T-cell (primary cell): ENCODE measurements at regions not wholly inside any gene's neighbourhood (a gene's known extent, or its start where the extent isn't known, plus 50 kb on each side); places are given as distances from the start of the nearest gene placed in this dataset.

Experiments
- ATAC-seq, 4 experiments: fragments of 200-7000 bp in 3 of 4; fragments of 150-1000 bp in 1 of 4; cut with Tn5 transposase; replicated peaks in 1 of 4; 1 replicate in 3 of 4; 2 replicates in 1 of 4; pipeline ENCODE4 v1.10.0; 2021; ENCODE audit warnings: moderate library complexity in 3 of 4, mild to moderate bottlenecking in 2 of 4, moderate number of reproducible peaks in 1 of 4
- CTCF ChIA-PET, 2 donors: fragments of 300-600 bp; sonication (Branson Sonifier 250); formaldehyde crosslinking; loops; one replicate each; lab custom pipeline; 2022; ENCODE audit warnings: antibody characterized with exemption in 2 of 2; lab: Charles Lee
- POLR2A ChIA-PET, 2 donors: fragments of 300-600 bp; sonication (Branson Sonifier 250); formaldehyde crosslinking; loops; one replicate each; lab custom pipeline; 2022; ENCODE audit warnings: antibody characterized with exemption in 2 of 2; lab: Charles Lee
- DNase-seq, 35 experiments: peaks; one replicate each; pipeline versions ENCODE4 v3.0.0 to v3.0.0-alpha.2; 2013 to 2023
- H3K27ac ChIP-seq: one replicate; pipeline ENCODE4 v1.5.1; 2013; ENCODE audit warnings: low read length
- H3K27me3 ChIP-seq, 2 experiments: replicated peaks in 1 of 2; 1 replicate in 1 of 2; 2 replicates in 1 of 2; pipeline versions ENCODE4 v1.6.1 to v1.7.0; 2013; ENCODE audit warnings: low read length in 1 of 2, mixed read lengths in 1 of 2; ENCODE audit not compliant: control insufficient read depth in 2 of 2, insufficient read depth in 2 of 2; ENCODE audit errors: extremely low read depth in 1 of 2
- H3K36me3 ChIP-seq, 2 donors: 1 replicate in 1 of 2; 2 replicates in 1 of 2; pipeline versions ENCODE4 v1.6.1 to v1.7.0; 2013; ENCODE audit warnings: low read length in 1 of 2; ENCODE audit not compliant: control insufficient read depth in 2 of 2, insufficient read depth in 1 of 2; ENCODE audit errors: extremely low read depth in 1 of 2
- H3K4me1 ChIP-seq, 2 experiments: 1 replicate in 1 of 2; 2 replicates in 1 of 2; pipeline versions ENCODE4 v1.6.1 to v1.7.0; 2013; ENCODE audit warnings: low read length in 2 of 2, mixed read lengths in 1 of 2; ENCODE audit not compliant: insufficient read depth in 2 of 2, control insufficient read depth in 1 of 2; ENCODE audit errors: extremely low read depth in 1 of 2
- H3K4me3 ChIP-seq, 2 donors: 1 replicate in 1 of 2; 2 replicates in 1 of 2; pipeline versions ENCODE4 v1.5.1 to v1.7.0; 2013; ENCODE audit warnings: mild to moderate bottlenecking in 2 of 2, low read length in 1 of 2, moderate library complexity in 1 of 2; ENCODE audit not compliant: control insufficient read depth in 1 of 2; ENCODE audit errors: extremely low read depth in 1 of 2
- H3K9me3 ChIP-seq: 2 replicates; pipeline ENCODE4 v1.7.0; 2013
- H3K27ac Mint-ChIP-seq, 2 donors: one replicate each; pipeline ENCODE4 v1.8.0; 2020 to 2021; ENCODE audit warnings: mild to moderate bottlenecking in 2 of 2, mixed read lengths in 2 of 2
- H3K27me3 Mint-ChIP-seq, 2 donors: one replicate each; pipeline ENCODE4 v1.8.0; 2021 to 2022; ENCODE audit warnings: mixed read lengths in 2 of 2
- H3K36me3 Mint-ChIP-seq: one replicate; pipeline ENCODE4 v1.8.0; 2021; ENCODE audit warnings: mixed read lengths
- H3K4me1 Mint-ChIP-seq, 3 donors: one replicate each; pipeline ENCODE4 v1.8.0; 2020 to 2022; ENCODE audit warnings: mixed read lengths in 3 of 3, mild to moderate bottlenecking in 1 of 3
- H3K4me3 Mint-ChIP-seq, 3 donors: one replicate each; pipeline ENCODE4 v1.8.0; 2020 to 2022; ENCODE audit warnings: mild to moderate bottlenecking in 3 of 3, mixed read lengths in 3 of 3, moderate library complexity in 3 of 3
- H3K9me3 Mint-ChIP-seq, 3 donors: one replicate each; pipeline ENCODE4 v1.8.0; 2020 to 2022; ENCODE audit warnings: mixed read lengths in 3 of 3
- whole genome bisulfite sequencing: methylation state at CpG from one replicate; pipeline ENCODE4 v1.1.5; 2013; ENCODE audit warnings: missing lambda C conversion rate; ENCODE audit not compliant: insufficient coverage; 5-methylcytosine and 5-hydroxymethylcytosine counted together

DNA sequence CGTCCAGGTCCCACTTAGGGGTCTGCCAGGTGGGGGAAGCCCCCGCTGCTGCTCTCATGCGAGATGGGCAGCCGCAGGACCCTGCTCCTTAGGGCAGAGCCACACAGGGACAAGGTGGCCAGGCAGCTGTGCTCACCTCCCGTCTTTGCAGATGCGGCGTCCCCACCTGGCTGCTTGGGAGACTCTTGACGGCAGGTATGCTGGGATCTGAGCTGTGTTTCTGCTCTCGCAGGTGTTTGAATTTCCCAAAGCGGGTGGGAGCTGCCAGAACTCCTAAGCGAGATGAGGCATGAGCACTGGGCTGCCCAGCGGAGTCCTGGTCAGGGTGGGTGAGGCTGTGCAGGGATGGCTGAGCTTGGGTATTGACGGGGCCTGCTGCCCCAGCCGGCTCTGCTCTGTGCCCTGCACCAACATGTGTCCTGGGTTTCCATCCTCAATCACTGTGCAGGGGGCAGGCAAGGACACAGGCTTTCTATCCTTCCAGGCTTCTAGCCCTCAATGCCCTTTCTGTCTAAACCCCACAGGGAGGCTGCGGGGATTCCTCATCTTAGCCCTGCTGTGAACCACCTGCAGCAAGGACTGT is 151.4 kb downstream of the ICE1 start:
- Mint-ChIP-seq H3K4me1 (peaks cover 0 to 4% (median 0%) of the 10 kb centered on the region in 3 donors), H3K9me3 (no peaks in the 10 kb centered on the region), H3K36me3 (no peaks in the 10 kb centered on the region), H3K27ac (no peak overlapping the region), H3K27me3 (peaks cover 14 to 17% of the 10 kb centered on the region in 2 donors), H3K4me3 (no peak overlapping the region)
- no peak overlapping the region for H3K27ac ChIP-seq
- DNase-seq = no peak
- POLR2A ChIA-PET = no interaction called here
- ATAC-seq = no peak
- WGBS = 92% methylated on average over 13 of the region's 15 CpGs
- peaks cover 0 to 23% of the 10 kb centered on the region in 2 experiments for H3K27me3 ChIP-seq
- H3K9me3 ChIP-seq = no peaks in the 10 kb centered on the region
- no peaks in the 10 kb centered on the region for H3K36me3 ChIP-seq
- CTCF ChIA-PET = no interaction called here
- no peak overlapping the region for H3K4me3 ChIP-seq
- H3K4me1 ChIP-seq = no peaks in the 10 kb centered on the region

DNA sequence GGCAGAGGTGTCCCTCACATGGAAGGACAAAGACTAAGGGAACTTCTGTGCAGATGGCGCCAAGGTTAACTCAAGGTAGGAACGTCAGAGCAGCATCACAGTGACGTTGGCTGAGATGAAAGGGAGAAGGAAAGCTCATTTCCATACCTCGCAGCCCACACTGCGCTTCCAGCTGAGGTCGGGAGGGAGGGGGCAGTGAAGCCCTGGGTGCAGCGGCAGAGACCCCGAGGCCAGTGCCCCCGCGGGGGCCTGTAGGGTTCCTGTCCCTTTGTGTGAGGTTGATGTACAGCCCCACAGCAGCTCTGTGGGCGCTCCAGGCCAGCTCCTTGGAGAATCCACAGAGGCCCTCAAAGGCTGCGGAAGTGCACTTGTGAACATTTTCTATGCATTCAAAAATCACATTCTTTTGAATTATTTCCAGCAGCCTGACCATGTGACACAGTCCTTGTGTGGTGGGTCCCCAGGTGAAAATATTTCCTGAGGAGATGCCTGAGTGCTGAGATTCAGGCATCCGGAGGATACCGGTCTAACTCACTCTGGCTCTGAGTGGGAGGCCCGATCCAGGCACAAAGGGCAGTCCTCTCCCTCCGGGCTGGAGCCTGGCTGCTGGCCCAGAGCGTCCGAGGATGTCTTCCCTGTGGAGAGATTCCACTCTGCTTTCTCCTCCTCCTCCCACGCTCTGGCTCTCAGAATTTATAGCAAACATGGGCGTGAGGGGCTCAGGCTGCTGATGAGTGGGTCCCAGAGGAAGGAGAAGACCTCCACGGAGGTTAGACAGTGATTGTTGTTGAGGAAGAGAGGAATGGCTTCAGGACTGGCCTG is 150.7 kb downstream of the ICE1 start:
- WGBS = 73% methylated on average over 12 of the region's 21 CpGs
- no peaks in the 10 kb centered on the region for H3K36me3 ChIP-seq
- no peak overlapping the region for H3K27ac ChIP-seq
- H3K27ac Mint-ChIP-seq = no peak overlapping the region
- H3K4me3 Mint-ChIP-seq = no peak overlapping the region
- POLR2A ChIA-PET = no interaction called here
- DNase-seq (no peak), ATAC-seq (no peak)
- H3K27me3 Mint-ChIP-seq = peaks cover 17% of the 10 kb centered on the region in 2 donors
- no peaks in the 10 kb centered on the region for H3K9me3 Mint-ChIP-seq
- peaks cover 0 to 23% of the 10 kb centered on the region in 2 experiments for H3K27me3 ChIP-seq
- H3K36me3 Mint-ChIP-seq = no peaks in the 10 kb centered on the region
- CTCF ChIA-PET = interaction anchor here in 1 of 2 donors (0.6 kb wide), 1 partner anchor 205 kb away, joined by 4 read pairs; no protein-coding TSS in a partner anchor
- no peaks in the 10 kb centered on the region for H3K4me1 ChIP-seq
- peaks cover 0 to 4% (median 0%) of the 10 kb centered on the region in 3 donors for H3K4me1 Mint-ChIP-seq
- no peaks in the 10 kb centered on the region for H3K9me3 ChIP-seq
- H3K4me3 ChIP-seq = no peak overlapping the region

DNA sequence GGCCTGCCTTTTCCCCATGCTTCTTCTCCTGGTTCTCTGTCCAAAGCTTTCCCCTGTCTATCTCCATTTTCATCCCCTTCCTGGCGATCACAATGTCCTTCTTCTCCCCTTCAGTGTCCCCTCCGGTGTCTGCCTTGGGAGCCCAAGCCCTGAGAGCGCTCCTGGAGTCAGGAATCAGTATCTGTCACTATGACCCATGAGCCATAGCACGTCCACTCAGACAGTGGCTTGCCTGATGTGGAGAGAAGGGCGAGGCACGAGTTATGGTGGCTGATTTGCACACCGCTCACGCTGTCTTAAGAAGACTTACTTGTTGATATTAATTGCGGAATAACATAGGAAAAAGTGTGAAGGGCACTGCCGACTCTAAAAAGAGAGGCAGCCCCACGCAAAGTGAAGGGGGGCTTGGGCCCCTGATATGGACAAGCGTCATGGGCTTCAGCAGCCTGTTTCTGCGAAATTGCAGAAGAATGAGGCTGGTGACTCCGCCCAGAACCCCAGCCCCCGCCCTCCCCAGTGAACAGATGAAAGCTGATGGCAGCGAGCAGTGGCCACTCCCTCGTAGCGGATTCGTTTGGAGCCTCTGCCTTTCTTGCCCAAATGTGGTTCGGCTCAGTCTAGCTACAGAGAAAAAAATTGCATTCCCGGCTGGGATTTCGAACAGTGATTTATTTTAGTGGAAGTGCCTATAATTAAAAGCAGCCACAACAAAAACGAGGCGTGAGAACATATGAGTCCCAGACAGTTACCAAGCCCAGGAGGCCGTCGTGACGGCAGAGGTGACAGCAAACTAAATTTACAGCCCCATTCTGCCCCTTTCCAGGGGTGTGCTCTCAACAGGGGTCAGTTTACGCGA is 149.8 kb downstream of the ICE1 start:
- 68% methylated on average over 22 of the region's 29 CpGs for WGBS
- Mint-ChIP-seq H3K4me3 (no peak overlapping the region), H3K9me3 (no peaks in the 10 kb centered on the region), H3K27me3 (peaks cover 15 to 19% of the 10 kb centered on the region in 2 donors), H3K36me3 (no peaks in the 10 kb centered on the region), H3K27ac (no peak overlapping the region), H3K4me1 (peaks cover 0 to 4% (median 0%) of the 10 kb centered on the region in 3 donors)
- CTCF ChIA-PET = interaction anchor here in 1 of 2 donors (0.6 kb wide), 1 partner anchor 204 kb away, joined by 4 read pairs; no protein-coding TSS in a partner anchor
- Histone ChIP-seq H3K4me3 (no peak overlapping the region), H3K9me3 (no peaks in the 10 kb centered on the region), H3K27me3 (peaks cover 0 to 23% of the 10 kb centered on the region in 2 experiments), H3K4me1 (no peaks in the 10 kb centered on the region), H3K27ac (no peak overlapping the region), H3K36me3 (no peaks in the 10 kb centered on the region)
- POLR2A ChIA-PET = no interaction called here
- DNase-seq = no peak
- no peak for ATAC-seq

DNA sequence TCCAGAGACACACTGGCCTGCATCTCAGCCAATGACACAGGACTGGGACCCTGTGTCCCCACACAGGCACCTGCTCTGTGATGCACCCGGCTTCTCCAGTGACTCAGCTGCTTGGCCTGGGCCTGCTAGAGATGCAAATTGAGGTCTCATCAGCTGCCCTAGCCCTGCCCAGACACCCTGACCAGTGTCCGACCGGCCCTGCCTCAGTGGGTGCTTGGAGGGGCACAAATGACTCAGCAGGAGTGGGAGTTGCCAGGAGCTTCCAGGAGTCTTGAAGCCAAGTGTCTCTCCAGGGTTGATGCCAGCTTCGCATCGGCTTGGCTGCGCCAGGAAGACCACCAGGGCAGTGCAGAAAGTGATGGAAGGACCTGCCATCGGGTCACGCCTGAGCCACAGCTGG is 148.2 kb downstream of the ICE1 start:
- POLR2A ChIA-PET = no interaction called here
- no peak for ATAC-seq
- Mint-ChIP-seq H3K27ac (no peak overlapping the region), H3K4me1 (peaks cover 0 to 4% (median 0%) of the 10 kb centered on the region in 3 donors), H3K9me3 (no peaks in the 10 kb centered on the region), H3K36me3 (no peaks in the 10 kb centered on the region), H3K27me3 (peaks cover 13 to 16% of the 10 kb centered on the region in 2 donors), H3K4me3 (no peak overlapping the region)
- no peak overlapping the region for H3K27ac ChIP-seq
- WGBS = 95% methylated on average over 5 of the region's 8 CpGs
- CTCF ChIA-PET = no interaction called here
- H3K9me3 ChIP-seq = no peaks in the 10 kb centered on the region
- no peaks in the 10 kb centered on the region for H3K36me3 ChIP-seq
- H3K27me3 ChIP-seq = peaks cover 0 to 23% of the 10 kb centered on the region in 2 experiments
- DNase-seq = no peak
- no peak overlapping the region for H3K4me3 ChIP-seq
- no peaks in the 10 kb centered on the region for H3K4me1 ChIP-seq

DNA sequence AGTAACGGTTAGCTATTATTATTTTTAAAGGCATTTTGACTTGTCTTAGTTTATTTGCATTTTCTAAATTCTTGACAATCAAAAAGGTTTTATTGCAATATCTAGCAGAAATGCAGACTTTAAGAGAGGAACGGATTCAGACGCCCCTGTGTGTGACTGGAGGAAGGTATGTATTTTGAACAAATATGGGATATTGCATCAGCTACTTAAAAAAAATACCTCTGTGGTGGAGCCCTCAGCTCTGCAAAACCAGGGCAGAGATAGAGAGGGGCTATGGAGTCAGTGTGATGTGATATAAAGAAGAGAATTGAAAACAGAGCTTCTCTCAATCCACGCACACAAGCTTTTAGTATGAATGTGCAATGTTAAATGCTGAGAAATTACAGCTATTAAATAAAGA is 142.4 kb downstream of the ICE1 start:
- no peaks in the 10 kb centered on the region for H3K36me3 Mint-ChIP-seq
- H3K4me3 Mint-ChIP-seq = no peak overlapping the region
- no peaks in the 10 kb centered on the region for H3K4me1 Mint-ChIP-seq
- ATAC-seq = no peak
- DNase-seq = no peak
- H3K9me3 Mint-ChIP-seq = no peaks in the 10 kb centered on the region
- no peaks in the 10 kb centered on the region for H3K36me3 ChIP-seq
- no peak overlapping the region for H3K4me3 ChIP-seq
- no peaks in the 10 kb centered on the region for H3K9me3 ChIP-seq
- WGBS = no CpG with 5 or more reads among the region's 4 CpGs
- peaks cover 0 to 5% of the 10 kb centered on the region in 2 experiments for H3K27me3 ChIP-seq
- no peak overlapping the region for H3K27ac Mint-ChIP-seq
- peaks cover 17 to 25% of the 10 kb centered on the region in 2 donors for H3K27me3 Mint-ChIP-seq
- ChIA-PET CTCF (no interaction called here), POLR2A (no interaction called here)
- no peak overlapping the region for H3K27ac ChIP-seq
- H3K4me1 ChIP-seq = no peaks in the 10 kb centered on the region

DNA sequence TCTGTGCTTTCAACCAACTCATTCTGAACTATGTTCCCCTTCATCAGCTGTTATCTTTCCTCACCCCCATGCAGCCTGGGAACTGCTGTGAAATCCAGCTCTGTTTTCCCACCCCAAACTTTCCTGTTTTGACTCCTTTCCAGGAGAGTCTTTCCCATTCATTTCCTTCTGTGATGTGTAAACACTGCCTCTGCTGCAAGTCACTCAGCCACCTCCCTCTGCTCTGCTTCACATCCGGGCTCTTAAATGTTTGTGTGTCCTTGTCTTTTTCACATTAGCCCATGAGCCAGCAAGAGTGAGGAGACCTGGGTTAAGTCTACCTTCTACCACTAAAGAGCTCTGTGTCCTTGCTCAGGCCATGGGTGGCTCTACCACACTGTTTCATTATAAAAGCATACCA is 137.5 kb downstream of the ICE1 start:
- H3K36me3 ChIP-seq = no peaks in the 10 kb centered on the region
- H3K4me1 ChIP-seq = no peaks in the 10 kb centered on the region
- no peak overlapping the region for H3K27ac ChIP-seq
- DNase-seq (no peak), ATAC-seq (no peak)
- no CpG with 5 or more reads among the region's 1 CpG for WGBS
- H3K4me1 Mint-ChIP-seq = no peaks in the 10 kb centered on the region
- no peak overlapping the region for H3K4me3 Mint-ChIP-seq
- H3K36me3 Mint-ChIP-seq = no peaks in the 10 kb centered on the region
- H3K27ac Mint-ChIP-seq = no peak overlapping the region
- ChIA-PET POLR2A (no interaction called here), CTCF (no interaction called here)
- H3K9me3 Mint-ChIP-seq = no peaks in the 10 kb centered on the region
- H3K4me3 ChIP-seq = no peak overlapping the region
- no peaks in the 10 kb centered on the region for H3K9me3 ChIP-seq
- peaks cover 0 to 10% of the 10 kb centered on the region in 2 experiments for H3K27me3 ChIP-seq
- H3K27me3 Mint-ChIP-seq = peaks cover 10 to 43% of the 10 kb centered on the region in 2 donors
